Stimulated activated CD8-positive, alpha-beta memory T cell treated with anti-CD3 and anti-CD28 coated beads, Interleukin-7, amount 100 ng/mL, for 24 hours (primary cell): ENCODE measurements at regions not wholly inside any gene's neighbourhood (a gene's known extent, or its start where the extent isn't known, plus 50 kb on each side); places are given as distances from the start of the nearest gene placed in this dataset.

Source experiments
- DNase-seq: peaks from one replicate; pipeline ENCODE4 v3.0.0-alpha.2; 2020; ENCODE audit warnings: low read depth

DNA sequence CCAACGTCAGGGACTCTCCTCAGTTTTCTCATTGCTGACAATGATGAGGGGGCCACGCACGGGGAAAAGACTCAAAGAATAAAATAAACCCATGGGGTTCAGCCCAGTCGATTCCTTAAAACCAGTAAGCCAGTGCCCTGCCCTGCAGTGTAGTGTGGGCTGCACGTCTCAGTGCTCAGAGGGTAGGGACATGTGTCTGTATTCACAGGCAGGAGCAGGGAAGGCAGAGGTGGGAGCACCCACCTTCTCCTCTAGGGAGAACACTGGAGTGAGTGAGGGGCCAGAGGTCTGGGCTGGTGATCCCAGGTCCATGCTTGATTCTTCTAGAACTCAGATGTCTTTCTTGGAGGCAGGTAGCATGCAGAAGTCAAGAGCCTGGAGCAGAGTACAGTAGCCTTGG lies 303.6 kb downstream of the MATN1 start:
- DNase-seq = no peak

- no peak for DNase-seq
These were observed 304.3 kb downstream of the MATN1 start for GRCh38 chr1:30418939-30419720.

DNA sequence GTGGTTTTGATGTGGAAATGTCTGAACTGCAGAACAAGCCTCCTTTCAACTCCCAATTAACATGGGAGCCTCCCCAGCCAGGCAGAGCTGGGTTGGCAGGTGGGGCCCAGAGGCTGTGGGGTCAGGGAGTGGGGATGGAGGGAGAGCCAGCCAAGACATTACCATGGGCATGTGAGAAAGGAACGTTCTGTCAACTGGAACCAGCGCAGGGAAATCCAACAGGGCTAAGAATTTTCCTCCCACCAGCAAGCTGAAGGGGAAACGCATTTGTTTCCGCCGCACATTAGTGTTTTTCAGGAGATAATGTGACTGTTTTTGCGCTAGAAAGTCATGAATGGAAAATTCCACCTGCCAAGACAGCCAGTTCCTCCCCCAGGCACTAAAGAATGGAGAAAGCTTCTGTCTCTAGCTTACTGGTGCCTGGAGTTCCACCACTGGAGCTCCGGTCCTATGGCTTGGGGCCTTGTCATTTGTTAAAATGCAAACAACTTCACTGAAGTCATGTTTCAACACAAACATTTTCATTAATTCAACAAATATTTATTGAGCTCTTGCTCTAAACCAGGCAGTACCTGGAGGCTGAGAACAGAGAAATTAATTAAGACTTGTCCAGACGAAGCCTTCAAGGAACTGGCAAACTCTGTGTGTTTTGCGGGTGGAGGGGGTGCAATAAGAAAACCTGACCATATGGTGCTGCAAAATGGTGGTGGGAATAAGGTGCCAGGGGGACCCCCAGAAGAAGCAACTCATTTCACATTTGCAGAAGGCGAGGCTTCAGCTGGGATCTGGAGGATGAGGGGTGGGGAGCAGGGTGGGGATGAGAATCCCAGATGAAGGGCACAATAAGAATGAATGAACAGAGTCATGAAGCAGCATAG lies 305.1 kb downstream of the MATN1 start:
- DNase-seq = no peak

DNA sequence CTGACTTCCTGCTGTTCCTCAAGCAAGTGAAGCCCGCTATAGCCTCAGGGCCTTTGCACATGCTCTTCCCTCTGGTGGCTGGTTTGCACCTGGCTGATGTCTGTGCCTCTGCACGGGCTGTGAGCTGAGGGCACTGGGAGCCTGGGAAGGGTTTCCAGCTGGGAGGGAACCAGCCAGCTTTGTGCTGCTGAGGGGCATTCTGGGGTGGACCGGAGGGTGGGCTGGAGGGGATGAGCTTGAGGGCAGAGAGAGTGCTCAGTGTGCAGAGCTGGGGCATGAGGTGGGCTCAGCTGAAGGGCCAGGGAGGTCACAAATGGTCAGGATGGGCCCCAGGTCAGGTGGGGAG lies 305.7 kb downstream of the MATN1 start:
- no peak for DNase-seq

DNA sequence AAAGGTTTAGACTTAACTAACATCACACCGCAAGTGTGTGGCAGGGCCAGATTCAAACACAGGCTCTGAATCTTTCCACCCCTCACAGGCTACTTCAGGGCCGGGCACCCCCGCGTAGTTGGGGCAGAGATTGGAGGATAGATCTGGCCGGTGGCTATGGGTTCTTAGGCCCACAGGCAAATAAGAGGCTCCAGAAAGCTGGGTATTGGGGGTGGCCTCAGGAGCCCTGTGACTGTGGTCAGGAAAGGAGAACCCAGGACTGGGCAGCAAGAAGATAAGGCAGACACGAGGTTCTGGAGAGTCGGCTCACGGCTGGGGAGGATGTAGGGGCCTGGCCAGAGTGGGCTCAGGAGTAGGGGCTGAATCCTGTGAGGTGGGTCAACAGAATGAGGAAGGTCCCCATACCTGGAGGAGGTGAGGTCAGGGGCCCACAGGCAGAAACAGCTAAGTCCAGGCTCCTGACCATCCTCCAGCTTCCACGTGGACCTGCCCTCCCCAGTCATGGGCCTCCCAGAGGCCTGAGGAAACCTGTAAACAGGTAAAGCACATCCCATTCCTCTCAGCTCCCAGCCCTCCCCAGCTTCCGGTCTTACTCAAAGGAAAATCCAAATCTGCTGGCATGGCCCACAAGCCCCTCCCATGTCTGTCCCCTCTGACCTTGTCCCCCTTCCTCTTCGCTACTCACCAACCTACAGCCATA lies 306.2 kb downstream of the MATN1 start:
- DNase-seq = no peak

DNA sequence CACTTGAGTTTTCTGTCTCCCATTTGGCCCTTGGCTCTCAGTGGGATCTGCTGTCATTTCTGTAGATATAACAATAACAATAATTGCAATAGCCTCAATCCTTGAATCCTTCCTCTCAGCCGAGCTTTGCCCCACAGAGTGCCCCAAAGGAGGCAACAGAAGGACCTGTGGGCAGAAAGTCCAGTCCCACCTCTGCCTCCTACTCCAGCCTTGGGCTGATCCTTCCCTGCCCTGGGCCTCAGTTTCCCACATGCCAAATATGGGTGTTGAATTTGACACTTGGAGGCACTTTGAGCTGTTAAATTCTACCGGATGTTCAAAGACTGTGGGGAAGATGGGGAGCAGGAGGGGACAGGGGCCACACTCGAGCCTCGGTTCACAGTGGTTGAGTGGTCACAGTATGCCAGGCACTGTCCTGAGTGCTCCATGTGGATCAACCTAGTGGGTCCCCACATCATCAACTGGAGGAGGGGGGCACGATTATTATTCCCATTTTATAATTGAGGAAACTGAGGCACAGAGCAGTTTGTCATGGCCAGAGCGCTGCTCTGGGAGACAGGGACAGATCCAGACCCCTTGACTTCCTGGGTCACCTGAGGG lies 307.1 kb downstream of the MATN1 start:
- no peak for DNase-seq

GRCh38 chr1:30415171-30415940 lies 308.0 kb downstream of the MATN1 start:
- no peak for DNase-seq

DNA sequence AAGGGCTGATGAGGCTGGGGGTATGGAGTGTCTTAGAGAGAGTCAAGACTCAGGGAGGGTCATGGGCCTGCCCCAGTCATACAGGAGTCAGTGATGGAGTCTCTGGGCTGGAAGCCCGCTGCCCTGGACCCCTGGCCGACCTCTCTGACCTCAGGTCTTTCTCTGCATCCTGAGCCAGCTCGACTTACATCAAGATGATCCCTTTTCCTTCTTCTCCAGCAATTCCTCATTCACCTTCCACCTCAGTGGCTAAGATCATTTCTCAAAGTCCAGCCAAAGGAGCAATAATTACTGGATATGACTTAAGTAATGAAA lies 308.6 kb downstream of the MATN1 start:
- DNase-seq = no peak

DNA sequence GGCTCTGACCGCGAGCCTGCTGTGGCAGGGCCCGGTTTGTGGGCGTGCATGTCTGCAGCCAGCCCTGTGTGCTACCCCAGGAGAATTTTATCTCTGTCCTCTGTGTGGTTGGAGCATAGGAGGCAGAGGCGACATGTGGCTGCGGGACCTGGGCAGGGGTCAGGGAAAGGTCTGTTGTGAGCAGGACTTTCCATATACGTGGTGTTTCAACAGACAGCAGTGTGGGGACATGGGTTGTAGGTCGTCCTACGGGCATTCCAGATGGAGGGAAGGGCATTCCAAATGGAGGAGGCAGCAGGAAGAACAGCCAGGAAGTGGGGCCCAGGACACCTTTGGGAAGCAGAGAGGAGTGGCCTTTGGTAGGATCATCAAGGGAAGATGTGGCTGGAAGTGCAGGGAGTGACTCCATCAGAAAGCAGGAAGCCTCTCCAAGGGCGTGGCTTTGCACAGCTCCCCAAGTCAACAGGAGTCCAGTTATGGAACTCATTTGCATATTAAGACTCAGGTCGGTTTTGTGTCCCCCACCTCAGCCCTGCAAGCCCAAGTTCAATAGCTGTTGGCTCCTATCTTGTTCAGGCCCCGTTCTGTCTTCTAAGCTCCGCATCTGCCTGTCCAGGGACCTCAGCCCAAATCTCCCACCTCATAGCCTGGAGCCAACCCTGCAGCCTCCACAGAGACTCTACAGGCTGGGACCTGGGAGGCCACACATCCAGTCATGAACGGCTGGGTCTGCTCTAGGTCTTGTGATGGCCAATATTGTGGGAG lies 309.1 kb downstream of the MATN1 start:
- DNase-seq = no peak

DNA sequence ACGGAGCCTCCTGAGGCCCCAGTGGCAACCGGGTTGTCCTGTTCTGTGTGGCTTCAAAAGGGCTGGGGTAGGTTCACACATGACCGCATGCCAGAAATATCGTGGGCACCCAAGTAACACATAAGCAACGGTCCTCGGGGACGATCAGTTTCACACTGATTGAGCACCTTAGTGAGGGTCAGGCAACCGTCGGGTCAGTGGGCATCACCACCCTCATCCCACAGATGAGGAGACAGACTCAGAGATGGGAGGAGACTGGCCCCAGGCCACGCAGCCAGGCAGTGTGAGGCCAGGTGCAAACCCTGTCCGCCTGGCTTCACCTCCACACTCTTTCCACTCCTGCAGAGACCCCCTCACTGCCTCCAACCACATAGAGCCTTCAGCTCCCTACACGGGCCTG lies 309.8 kb downstream of the MATN1 start:
- no peak for DNase-seq

- DNase-seq = no peak
These were observed 310.3 kb downstream of the MATN1 start for GRCh38 chr1:30413111-30413440.

GRCh38 chr1:30412241-30413110 lies 310.9 kb downstream of the MATN1 start:
- no peak for DNase-seq

- DNase-seq = no peak
These were observed 312.2 kb downstream of the MATN1 start for GRCh38 chr1:30411206-30411605.

DNA sequence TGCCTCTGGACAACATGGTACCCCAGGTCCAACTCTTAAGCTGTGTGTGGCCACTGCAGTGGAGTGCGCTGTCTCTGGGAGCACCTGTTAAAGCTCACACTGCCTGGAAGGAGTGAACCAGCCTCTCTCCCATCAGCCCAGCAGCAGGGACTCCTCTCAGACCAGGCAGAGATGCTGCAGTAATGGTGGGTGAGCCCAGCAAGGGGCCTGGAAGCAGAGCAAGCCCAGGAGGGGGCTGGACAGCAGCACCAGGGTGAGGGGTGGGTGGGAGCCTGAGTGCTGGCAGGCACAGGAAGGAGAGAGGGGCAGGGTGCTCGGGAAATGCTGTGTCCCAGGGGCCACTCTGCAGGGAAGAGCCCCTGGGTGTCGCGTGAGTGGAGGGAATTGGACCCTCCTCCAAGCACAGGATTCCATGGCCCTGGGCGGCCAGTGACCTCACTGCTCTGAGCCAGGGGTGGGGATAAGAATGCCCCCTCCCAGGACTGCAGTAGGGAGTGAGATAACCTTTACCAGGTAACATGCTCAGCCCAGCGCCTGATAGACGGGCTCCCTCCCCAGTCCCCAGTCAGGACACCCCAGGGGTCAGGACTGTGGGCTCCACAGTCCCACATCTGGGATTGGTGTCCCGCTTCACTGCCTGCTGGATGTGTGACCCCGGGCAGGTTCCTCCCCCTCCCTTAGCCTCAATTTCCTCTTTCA lies 313.1 kb downstream of the MATN1 start:
- no peak for DNase-seq

- no peak for DNase-seq
These were observed 313.8 kb downstream of the MATN1 start for GRCh38 chr1:30409476-30410152.

DNA sequence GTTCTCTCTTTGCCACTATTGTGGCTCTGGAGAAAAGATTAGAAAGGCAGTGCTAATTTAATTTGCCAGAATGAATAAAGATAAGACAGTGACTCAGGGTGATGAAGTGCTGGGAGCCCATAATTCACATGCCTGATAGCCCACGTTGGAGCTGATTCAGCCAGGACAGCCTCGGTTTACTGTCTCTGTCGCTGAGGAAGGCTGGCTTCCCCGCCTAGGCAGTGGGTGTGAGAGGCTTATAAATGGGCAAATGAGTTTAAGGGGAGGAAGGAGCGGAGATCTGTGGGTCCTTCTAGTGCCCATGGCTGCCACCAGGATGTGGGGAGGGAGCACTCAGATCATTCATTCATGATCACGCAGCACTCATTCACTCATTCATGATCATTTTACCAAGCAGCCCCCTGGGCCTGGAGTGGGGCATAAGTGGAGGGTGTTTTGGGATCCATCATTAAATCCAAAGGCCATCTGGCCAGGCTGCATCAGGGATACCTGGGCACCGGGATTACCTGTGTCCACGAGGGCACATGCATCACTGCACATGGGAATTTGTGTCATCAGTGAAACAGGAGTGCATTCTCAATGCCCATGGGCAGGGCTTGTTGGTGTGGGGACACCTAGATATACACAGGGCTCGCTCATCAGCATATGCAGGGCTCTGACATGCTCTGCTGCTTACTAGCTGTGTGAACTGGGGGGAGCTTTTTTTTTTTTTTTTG lies 315.4 kb downstream of the MATN1 start:
- DNase-seq = no peak

DNA sequence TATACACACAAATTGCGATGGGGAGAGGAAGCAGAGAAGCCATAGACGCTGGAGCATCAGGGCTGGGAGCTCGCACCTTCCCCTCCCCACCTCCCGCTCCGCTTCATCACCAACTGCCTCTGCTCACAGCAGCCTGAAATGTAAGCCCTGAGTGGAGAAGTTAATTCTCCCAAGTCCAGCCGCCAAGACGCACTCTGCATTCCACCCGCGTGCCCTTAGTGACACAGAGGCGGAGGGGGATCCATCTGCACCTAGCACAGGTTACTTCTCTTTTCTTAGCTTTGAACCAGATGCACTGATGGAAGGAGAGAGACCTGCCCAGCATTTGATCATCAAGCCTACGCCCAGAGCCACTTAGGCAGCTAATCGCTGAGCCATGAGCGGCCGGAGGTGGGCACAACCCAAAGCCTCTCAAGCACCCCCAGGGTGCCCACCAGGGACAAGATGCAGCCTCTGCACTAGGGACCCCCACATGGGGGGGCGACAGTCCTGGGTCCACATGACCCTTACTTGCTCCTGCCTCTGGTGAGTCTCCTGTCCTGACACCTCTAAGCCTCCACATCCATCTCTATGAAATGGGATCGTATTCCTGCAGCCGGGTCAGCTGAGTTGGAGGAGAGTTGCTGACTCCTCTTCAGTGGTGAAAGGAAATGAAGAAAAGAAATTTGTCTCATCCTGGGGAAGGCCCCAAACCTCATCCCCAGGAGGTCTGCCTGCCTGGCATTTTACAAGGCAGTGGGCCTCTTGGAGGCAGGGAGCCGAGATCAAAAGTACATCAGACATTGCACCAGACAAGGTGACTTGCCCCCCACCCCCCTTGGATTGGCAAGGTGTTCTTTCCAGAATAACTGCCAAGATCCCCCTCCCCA lies 316.2 kb downstream of the MATN1 start:
- DNase-seq = no peak
